HEK293T (cell line): ENCODE measurements at regions not wholly inside any gene's neighbourhood (a gene's known extent, or its start where the extent isn't known, plus 50 kb on each side); places are given as distances from the start of the nearest gene placed in this dataset.

Source experiments
- CTCF ChIA-PET: fragments of 350-600 bp; formaldehyde crosslinking; extraction: SDS; loops from one replicate; lab custom pipeline; 2021; ENCODE audit warnings: antibody characterized with exemption, inconsistent platforms; lab: Yijun Ruan, JAX
- POLR2A ChIA-PET: fragments of 350-600 bp; formaldehyde crosslinking; extraction: SDS; loops from one replicate; lab custom pipeline; 2020; ENCODE audit warnings: antibody characterized with exemption, inconsistent platforms; lab: Yijun Ruan, JAX
- DNase-seq: peaks from one replicate; pipeline ENCODE4 v3.0.0; 2012; ENCODE audit warnings: mixed read lengths; ENCODE audit errors: extremely low spot score
- ARNT ChIP-seq: fragments of 450-650 bp; IDR thresholded peaks from 2 replicates; pipeline ENCODE4 v1.6.1; 2017; ENCODE audit warnings: mild to moderate bottlenecking
- BHLHE40 ChIP-seq: fragments of 450-650 bp; IDR thresholded peaks from 2 replicates; pipeline ENCODE4 v1.6.1; 2016; ENCODE audit warnings: mild to moderate bottlenecking, moderate library complexity, borderline replicate concordance
- CTBP1 ChIP-seq: fragments of 450-650 bp; IDR thresholded peaks from 2 replicates; pipeline ENCODE4 v1.6.1; 2016; ENCODE audit warnings: borderline replicate concordance
- ELF4 ChIP-seq: fragments of 450-650 bp; IDR thresholded peaks from 2 replicates; pipeline ENCODE4 v1.6.1; 2017; ENCODE audit warnings: antibody characterized with exemption
- FOXA1 ChIP-seq: fragments of 450-650 bp; IDR thresholded peaks from 2 replicates; pipeline ENCODE4 v1.6.1; 2016; ENCODE audit warnings: mild to moderate bottlenecking
- FOXK2 ChIP-seq: fragments of 450-650 bp; IDR thresholded peaks from 2 replicates; pipeline ENCODE4 v1.6.1; 2016; ENCODE audit warnings: mild to moderate bottlenecking
- FOXM1 ChIP-seq: fragments of 450-650 bp; IDR thresholded peaks from 2 replicates; pipeline ENCODE4 v1.6.1; 2017; ENCODE audit warnings: mild to moderate bottlenecking, borderline replicate concordance
- HDGF ChIP-seq: fragments of 450-650 bp; IDR thresholded peaks from 2 replicates; pipeline ENCODE4 v1.6.1; 2017; ENCODE audit warnings: antibody characterized with exemption, borderline replicate concordance
- L3MBTL2 ChIP-seq: fragments of 450-650 bp; conservative IDR thresholded peaks from 2 replicates; pipeline ENCODE4 v1.6.1; 2016; ENCODE audit warnings: mild to moderate bottlenecking
- LEF1 ChIP-seq: fragments of 450-650 bp; IDR thresholded peaks from 2 replicates; pipeline ENCODE4 v1.6.1; 2017; ENCODE audit warnings: mild to moderate bottlenecking, borderline replicate concordance
- NFRKB ChIP-seq: fragments of 450-650 bp; IDR thresholded peaks from 2 replicates; pipeline ENCODE4 v1.6.1; 2016; ENCODE audit warnings: mild to moderate bottlenecking, moderate library complexity
- PKNOX1 ChIP-seq: fragments of 450-650 bp; IDR thresholded peaks from 2 replicates; pipeline ENCODE4 v1.6.1; 2016
- SP1 ChIP-seq: fragments of 450-650 bp; IDR thresholded peaks from 2 replicates; pipeline ENCODE4 v1.6.1; 2017
- SUZ12 ChIP-seq: fragments of 450-650 bp; IDR thresholded peaks from 2 replicates; pipeline ENCODE4 v1.6.1; 2016; ENCODE audit warnings: mild to moderate bottlenecking
- TARDBP ChIP-seq: fragments of 450-650 bp; IDR thresholded peaks from 2 replicates; pipeline ENCODE4 v1.6.1; 2016
- ZNF384 ChIP-seq: fragments of 450-650 bp; IDR thresholded peaks from 2 replicates; pipeline ENCODE4 v1.6.1; 2016

GRCh38 chr9:79776581-79776980 lies 204.8 kb downstream of the TLE4 start:
- TF ChIP-seq FOXM1 (no peak), ELF4 (no peak), ARNT (no peak), FOXK2 (no peak), TARDBP (no peak), SP1 (no peak), SUZ12 (no peak), BHLHE40 (no peak), FOXA1 (no peak), ZNF384 (no peak), L3MBTL2 (no peak), LEF1 (no peak), PKNOX1 (no peak; the same call in 1 of the 2 replicates), HDGF (no peak), CTBP1 (no peak), NFRKB (no peak)
- ChIA-PET CTCF (interaction anchor here (1.4 kb wide), 1 partner anchor 8 kb away, joined by 5 read pairs; no protein-coding TSS in a partner anchor), POLR2A (interaction anchor here (1.1 kb wide), 1 partner anchor 166 kb away, joined by 3 read pairs; no protein-coding TSS in a partner anchor)
- DNase-seq: no peak
